AG04449 (cell line): ENCODE measurements at regions not wholly inside any gene's neighbourhood (a gene's known extent, or its start where the extent isn't known, plus 50 kb on each side); places are given as distances from the start of the nearest gene placed in this dataset.

Source experiments
- CTCF ChIA-PET: fragments of 350-600 bp; formaldehyde crosslinking; extraction: SDS; loops from one replicate; lab custom pipeline; 2021; ENCODE audit warnings: antibody characterized with exemption; lab: Yijun Ruan, JAX
- POLR2A ChIA-PET: fragments of 400-600, 350-600 bp; formaldehyde crosslinking; extraction: SDS; loops from one replicate; lab custom pipeline; 2020; ENCODE audit warnings: antibody characterized with exemption, inconsistent platforms; lab: Yijun Ruan, JAX
- DNase-seq: peaks from one replicate; pipeline ENCODE4 v3.0.0-alpha.2; 2010; ENCODE audit warnings: low read depth, low spot score
- H3K4me3 ChIP-seq: 2 replicates; pipeline ENCODE4 v1.5.1; 2011; ENCODE audit warnings: low read depth, mild to moderate bottlenecking, control low read depth, low read length
- TF ChIP-seq, protein P1 (sequence below): IDR thresholded peaks from one replicate; pipeline ENCODE4 v1.5.1; 2011; ENCODE audit warnings: mild to moderate bottlenecking, moderate library complexity, low read length, control low read depth, inconsistent platforms; ENCODE audit not compliant: insufficient read depth; ENCODE audit errors: missing control alignments

DNA sequence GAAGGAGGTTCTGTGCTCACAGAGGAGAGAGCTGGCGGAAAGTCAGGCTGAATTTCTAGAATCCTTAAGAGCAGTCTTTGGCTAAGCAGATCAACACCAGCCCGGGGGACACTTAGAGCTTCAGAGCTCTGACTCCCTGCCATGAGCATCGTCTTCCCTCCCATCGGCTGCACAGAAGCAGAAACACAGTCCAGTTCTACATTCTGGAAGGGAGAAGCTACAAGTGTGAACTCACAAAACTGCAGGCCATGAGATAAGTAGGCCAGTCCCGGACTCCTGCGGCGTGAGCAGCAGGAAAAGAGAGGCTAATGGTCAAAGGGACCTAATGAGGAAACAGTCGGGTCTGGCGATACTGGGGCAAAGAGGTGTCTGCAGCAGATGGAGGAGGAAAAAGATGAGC lies 211.5 kb downstream of the DHX15 start:
- TF ChIP-seq, protein P1, sequence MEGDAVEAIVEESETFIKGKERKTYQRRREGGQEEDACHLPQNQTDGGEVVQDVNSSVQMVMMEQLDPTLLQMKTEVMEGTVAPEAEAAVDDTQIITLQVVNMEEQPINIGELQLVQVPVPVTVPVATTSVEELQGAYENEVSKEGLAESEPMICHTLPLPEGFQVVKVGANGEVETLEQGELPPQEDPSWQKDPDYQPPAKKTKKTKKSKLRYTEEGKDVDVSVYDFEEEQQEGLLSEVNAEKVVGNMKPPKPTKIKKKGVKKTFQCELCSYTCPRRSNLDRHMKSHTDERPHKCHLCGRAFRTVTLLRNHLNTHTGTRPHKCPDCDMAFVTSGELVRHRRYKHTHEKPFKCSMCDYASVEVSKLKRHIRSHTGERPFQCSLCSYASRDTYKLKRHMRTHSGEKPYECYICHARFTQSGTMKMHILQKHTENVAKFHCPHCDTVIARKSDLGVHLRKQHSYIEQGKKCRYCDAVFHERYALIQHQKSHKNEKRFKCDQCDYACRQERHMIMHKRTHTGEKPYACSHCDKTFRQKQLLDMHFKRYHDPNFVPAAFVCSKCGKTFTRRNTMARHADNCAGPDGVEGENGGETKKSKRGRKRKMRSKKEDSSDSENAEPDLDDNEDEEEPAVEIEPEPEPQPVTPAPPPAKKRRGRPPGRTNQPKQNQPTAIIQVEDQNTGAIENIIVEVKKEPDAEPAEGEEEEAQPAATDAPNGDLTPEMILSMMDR: no peak
- DNase-seq: no peak
- CTCF ChIA-PET: no interaction called here
- H3K4me3 ChIP-seq: no peak overlapping the region
- POLR2A ChIA-PET: no interaction called here

DNA sequence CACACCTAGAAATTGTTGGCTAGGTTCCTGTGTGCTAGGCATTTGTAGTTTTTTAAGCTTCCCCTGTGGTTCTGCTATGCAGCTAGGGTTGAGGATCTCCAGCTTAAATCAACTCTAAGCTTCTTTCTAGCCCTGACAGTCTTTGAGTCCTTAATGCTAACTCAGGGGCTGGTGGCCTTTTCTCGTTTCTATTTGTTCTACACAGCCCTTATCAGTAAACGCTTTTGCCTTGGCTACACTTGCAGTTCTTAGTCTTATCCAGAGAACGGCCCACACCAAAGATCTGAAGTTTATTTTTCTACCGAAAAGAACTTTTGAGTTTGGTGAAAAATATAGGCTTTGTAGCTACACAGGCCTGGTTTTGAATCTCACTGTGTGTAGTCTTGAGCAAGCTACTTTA lies 212.0 kb downstream of the DHX15 start:
- no peak for DNase-seq
- no peak overlapping the region for H3K4me3 ChIP-seq
- ChIA-PET CTCF (no interaction called here), POLR2A (no interaction called here)
- TF ChIP-seq, protein P1: no peak

DNA sequence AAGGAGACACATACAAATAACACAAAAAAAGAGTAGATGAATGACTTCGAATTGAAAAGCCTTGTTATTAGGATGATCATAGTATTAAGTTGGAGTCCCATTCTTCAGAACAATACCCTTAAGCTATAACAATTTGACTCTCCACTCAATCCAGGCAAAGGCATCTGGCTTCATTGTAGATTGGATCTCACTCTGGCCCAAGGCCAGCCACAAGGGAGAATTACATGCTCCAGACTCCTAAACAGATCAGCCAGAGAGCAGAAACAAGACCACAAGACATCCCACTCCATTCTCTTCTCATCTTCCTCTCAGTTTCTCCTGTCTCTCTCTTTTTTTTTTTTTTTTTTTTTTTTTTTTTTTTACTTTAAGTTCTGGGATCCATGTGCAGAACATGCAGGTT lies 213.9 kb downstream of the DHX15 start:
- CTCF ChIA-PET: no interaction called here
- TF ChIP-seq, protein P1: no peak
- H3K4me3 ChIP-seq: no peak overlapping the region
- no peak for DNase-seq
- POLR2A ChIA-PET: no interaction called here

DNA sequence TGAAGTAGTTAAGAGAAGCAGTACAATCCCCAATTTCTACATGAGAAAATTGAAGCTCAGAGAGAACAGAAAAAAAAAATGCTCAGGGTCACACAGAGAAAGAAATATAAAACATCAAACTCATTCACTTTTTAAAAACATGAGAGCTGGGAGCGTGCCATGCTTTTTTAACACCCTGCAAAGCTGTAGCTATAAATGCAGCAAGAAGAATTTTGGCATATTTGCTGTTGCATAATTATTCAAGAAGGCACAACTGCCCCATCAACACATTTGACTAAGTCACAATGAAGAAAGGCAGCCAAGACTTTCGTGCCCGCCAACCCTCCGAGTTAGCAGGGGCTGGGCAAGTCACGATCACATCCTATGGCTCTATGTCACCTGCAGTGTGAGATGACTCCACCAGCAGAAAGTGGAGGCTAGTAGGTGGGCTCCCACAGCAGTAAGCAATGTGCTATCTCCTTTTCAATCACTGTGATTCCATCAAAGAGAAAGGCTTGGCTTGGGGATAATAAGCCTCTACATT lies 214.8 kb downstream of the DHX15 start:
- POLR2A ChIA-PET: no interaction called here
- TF ChIP-seq, protein P1: no peak
- no peak for DNase-seq
- no peak overlapping the region for H3K4me3 ChIP-seq
- CTCF ChIA-PET: no interaction called here

DNA sequence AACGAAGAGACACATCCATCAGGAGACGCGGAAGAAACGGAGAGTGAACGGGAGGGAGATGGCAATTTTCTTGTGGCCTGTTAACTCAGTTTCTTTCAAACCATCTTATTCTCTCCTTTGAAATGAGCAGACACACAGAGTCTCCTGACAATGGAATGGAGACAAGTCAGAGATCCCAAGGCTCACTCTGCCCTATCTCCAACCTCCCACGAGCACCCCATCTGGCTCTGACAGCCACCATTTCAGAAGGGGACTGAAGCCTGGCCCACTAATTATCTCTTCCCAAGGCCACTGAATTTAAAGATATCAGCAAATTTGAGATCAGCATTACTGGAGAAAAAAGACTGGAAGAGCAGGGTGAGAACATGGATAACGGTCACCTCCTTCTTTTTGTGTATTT lies 215.6 kb downstream of the DHX15 start:
- ChIA-PET POLR2A (no interaction called here), CTCF (no interaction called here)
- TF ChIP-seq, protein P1: no peak

DNA sequence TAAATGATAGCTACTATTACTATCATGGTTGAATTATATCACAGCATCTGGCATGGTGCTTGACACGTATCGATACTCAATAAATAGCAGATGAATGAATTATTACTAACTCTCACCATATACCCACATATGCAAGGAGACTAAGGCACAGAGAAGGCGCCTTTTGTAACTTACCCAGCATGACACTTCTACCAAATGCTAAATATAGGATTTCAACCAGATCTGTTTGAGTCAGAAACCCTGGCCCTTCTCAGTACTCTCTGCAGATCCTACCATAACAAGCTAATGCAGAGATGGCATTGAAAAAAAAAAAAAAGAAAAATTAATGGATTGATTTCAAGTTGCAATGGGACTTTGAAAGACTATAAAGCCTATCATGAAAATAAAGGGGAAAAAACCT lies 219.5 kb downstream of the DHX15 start:
- no peak overlapping the region for H3K4me3 ChIP-seq
- ChIA-PET CTCF (no interaction called here), POLR2A (no interaction called here)
- DNase-seq: no peak
- TF ChIP-seq, protein P1: no peak

More for the DNA sequence above, 215.6 kb downstream of the DHX15 start:
- DNase-seq: no peak
- no peak overlapping the region for H3K4me3 ChIP-seq
